Caco-2 (cell line): ENCODE measurements at regions not wholly inside any gene's neighbourhood (a gene's known extent, or its start where the extent isn't known, plus 50 kb on each side); places are given as distances from the start of the nearest gene placed in this dataset.

Source experiments
- BruUV-seq: library from RNA; stranded (reverse); fragments of 400-500 nt; replicated peaks from 2 replicates; lab custom pipeline; 2021; lab: Mats Ljungman, UMichigan
- CTCF ChIA-PET: fragments of 300-600 bp; sonication (Branson Sonifier 250); formaldehyde crosslinking; loops from one replicate; lab custom pipeline; 2022; ENCODE audit warnings: antibody characterized with exemption; lab: Charles Lee
- POLR2A ChIA-PET: fragments of 300-600 bp; sonication (Branson Sonifier 250); formaldehyde crosslinking; loops from one replicate; lab custom pipeline; 2022; ENCODE audit warnings: antibody characterized with exemption; lab: Charles Lee
- DNase-seq, 2 experiments: peaks; one replicate each; pipeline versions ENCODE4 v3.0.0 to v3.0.0-alpha.2; 2020 to 2022
- H3K27me3 ChIP-seq: replicated peaks from 2 replicates; pipeline ENCODE4 v1.6.0; 2011; ENCODE audit warnings: low read length; ENCODE audit not compliant: control insufficient read depth, insufficient read depth
- H3K36me3 ChIP-seq: 2 replicates; pipeline ENCODE4 v1.5.1; 2011; ENCODE audit warnings: low read length; ENCODE audit not compliant: control insufficient read depth, insufficient read depth
- H3K4me1 ChIP-seq: fragments of 250-450 bp; sonication (Bioruptor Pico); 2 replicates; pipeline ENCODE4 v1.5.1; 2020; ENCODE audit warnings: mild to moderate bottlenecking
- H3K4me3 ChIP-seq: 2 replicates; pipeline ENCODE4 v1.5.1; 2011; ENCODE audit warnings: low read depth, mild to moderate bottlenecking, control low read depth, low read length
- H3K9me3 ChIP-seq: fragments of 250-450 bp; sonication (Bioruptor Pico); 2 replicates; pipeline ENCODE4 v1.5.1; 2020; ENCODE audit warnings: mild to moderate bottlenecking, moderate library complexity
- H3K27ac Mint-ChIP-seq: one replicate; pipeline ENCODE4 v1.8.0; 2022; ENCODE audit warnings: mixed read lengths; ENCODE audit not compliant: unreplicated experiment
- H3K27me3 Mint-ChIP-seq: one replicate; pipeline ENCODE4 v1.8.0; 2022; ENCODE audit warnings: mixed read lengths; ENCODE audit not compliant: insufficient read depth, unreplicated experiment
- H3K36me3 Mint-ChIP-seq: one replicate; pipeline ENCODE4 v1.8.0; 2022; ENCODE audit warnings: mild to moderate bottlenecking, mixed read lengths; ENCODE audit not compliant: insufficient read depth, unreplicated experiment
- H3K4me1 Mint-ChIP-seq: one replicate; pipeline ENCODE4 v1.8.0; 2022; ENCODE audit warnings: low read depth, mixed read lengths; ENCODE audit not compliant: unreplicated experiment
- H3K4me3 Mint-ChIP-seq: one replicate; pipeline ENCODE4 v1.8.0; 2022; ENCODE audit warnings: mild to moderate bottlenecking, moderate library complexity, mixed read lengths; ENCODE audit not compliant: unreplicated experiment
- H3K9me3 Mint-ChIP-seq: one replicate; pipeline ENCODE4 v1.8.0; 2022; ENCODE audit warnings: mixed read lengths; ENCODE audit not compliant: unreplicated experiment
- intact Hi-C: fragments of 100-400 bp; cut with micrococcal nuclease; formaldehyde crosslinking; loops from one replicate; pipeline ENCODE4 v1.10.0; 2022; ENCODE audit not compliant: unreplicated experiment
- TF ChIP-seq, protein P1 (sequence below), 2 experiments: fragments of 200-600 bp in 1 of 2; IDR thresholded peaks; 1 replicate in 1 of 2; 2 replicates in 1 of 2; pipeline versions ENCODE4 v1.5.1 to v1.8.0; 2011 to 2022; ENCODE audit warnings: antibody characterized with exemption in 1 of 2, control low read depth in 1 of 2, inconsistent platforms in 1 of 2, low read depth in 1 of 2, low read length in 1 of 2, mild to moderate bottlenecking in 1 of 2, moderate library complexity in 1 of 2; ENCODE audit not compliant: insufficient read depth in 1 of 2, severe bottlenecking in 1 of 2, unreplicated experiment in 1 of 2

DNA sequence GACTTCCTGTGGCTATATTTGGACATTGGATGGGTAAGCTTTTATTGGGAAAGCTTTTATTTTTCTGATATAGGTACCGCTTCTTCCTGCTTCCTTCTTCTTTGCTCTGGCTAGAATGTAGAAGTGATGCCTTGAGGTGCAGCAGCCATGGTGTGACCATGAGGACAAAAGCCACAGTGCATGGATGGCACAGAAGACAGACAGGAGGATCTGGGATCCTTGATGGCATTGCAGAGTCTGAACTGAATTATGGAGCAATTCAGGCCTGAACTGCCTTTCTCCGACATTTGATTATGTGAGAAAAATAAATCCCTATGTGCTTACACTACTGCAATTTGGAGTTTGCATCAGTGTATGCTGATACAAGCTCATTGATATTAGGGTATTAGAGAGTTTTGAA is 191.3 kb upstream of the CRY1 start:
- intact Hi-C loops = no loop called here
- no TSS peak for BruUV-seq
- H3K27me3 Mint-ChIP-seq = peaks cover 15% of the 10 kb centered on the region
- TF ChIP-seq, protein P1, sequence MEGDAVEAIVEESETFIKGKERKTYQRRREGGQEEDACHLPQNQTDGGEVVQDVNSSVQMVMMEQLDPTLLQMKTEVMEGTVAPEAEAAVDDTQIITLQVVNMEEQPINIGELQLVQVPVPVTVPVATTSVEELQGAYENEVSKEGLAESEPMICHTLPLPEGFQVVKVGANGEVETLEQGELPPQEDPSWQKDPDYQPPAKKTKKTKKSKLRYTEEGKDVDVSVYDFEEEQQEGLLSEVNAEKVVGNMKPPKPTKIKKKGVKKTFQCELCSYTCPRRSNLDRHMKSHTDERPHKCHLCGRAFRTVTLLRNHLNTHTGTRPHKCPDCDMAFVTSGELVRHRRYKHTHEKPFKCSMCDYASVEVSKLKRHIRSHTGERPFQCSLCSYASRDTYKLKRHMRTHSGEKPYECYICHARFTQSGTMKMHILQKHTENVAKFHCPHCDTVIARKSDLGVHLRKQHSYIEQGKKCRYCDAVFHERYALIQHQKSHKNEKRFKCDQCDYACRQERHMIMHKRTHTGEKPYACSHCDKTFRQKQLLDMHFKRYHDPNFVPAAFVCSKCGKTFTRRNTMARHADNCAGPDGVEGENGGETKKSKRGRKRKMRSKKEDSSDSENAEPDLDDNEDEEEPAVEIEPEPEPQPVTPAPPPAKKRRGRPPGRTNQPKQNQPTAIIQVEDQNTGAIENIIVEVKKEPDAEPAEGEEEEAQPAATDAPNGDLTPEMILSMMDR (IDR thresholded peaks at IDR 0.05; ENCODE audit: insufficient read depth in 1 of 2, low read depth in 1 of 2, low read length in 1 of 2, severe bottlenecking in 1 of 2, unreplicated experiment in 1 of 2) = no peak
- no peak overlapping the region for H3K4me3 Mint-ChIP-seq
- H3K4me1 Mint-ChIP-seq = no peaks in the 10 kb centered on the region
- H3K36me3 Mint-ChIP-seq = no peaks in the 10 kb centered on the region
- H3K9me3 Mint-ChIP-seq = peaks cover 11% of the 10 kb centered on the region
- ChIA-PET CTCF (interaction anchor here (0.6 to 1.3 kb wide), 3 partner anchors 11 to 153 kb away, joined by 3 to 4 read pairs (median 3); no protein-coding TSS in a partner anchor), POLR2A (no interaction called here)
- no peaks in the 10 kb centered on the region for H3K9me3 ChIP-seq
- H3K27ac Mint-ChIP-seq = no peak overlapping the region
- no peaks in the 10 kb centered on the region; the same call in 1 of the 2 replicates for H3K27me3 ChIP-seq
- no peak for DNase-seq
- no peak overlapping the region for H3K4me3 ChIP-seq
- no peaks in the 10 kb centered on the region for H3K4me1 ChIP-seq
- no peaks in the 10 kb centered on the region for H3K36me3 ChIP-seq

DNA sequence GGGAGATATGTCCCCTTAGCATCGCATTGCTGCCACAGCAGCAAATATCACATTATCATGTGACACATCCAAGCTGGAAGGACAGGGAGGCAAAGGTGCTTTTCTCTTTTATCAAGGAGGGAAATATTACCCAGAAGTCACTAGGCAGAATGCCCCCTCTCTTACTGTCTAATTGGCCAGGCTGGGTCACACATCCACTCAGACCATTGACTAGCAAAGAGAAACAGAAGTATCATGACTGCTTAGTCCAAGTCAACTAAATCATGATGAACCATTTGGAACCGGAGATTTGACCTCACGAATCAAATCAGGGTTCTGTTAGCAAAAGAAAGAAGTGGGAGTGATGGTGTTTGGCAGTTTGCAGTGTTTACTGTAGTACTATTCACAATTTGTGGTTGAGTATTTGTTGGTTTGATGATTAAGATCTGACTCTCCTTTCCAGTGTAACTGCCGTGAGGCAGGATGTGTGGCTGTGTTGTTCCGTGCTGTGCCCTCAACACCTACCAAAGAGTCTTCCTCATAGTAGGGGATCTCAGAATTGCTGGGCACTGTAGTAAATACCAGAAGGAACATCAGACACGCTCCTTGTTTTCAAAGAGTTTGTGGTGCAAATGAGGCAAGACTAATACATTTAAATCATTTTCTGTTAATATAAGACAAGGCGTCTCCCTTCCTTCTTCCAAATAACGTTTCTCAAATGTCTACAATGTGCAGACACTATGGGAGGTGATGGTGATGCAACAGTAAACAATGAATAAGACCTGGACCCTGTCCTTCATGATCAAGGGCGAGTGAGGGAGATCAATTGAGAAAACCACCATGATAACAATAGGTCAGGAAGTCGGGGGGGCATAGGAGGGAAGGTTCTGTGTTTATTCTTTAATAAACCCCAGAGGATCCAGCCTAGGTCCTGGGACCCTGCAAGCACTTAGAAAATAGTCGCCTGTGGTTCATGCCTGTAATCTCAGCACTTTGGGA is 194.4 kb upstream of the CRY1 start:
- H3K36me3 ChIP-seq = no peaks in the 10 kb centered on the region
- no peaks in the 10 kb centered on the region for H3K4me1 ChIP-seq
- H3K4me3 Mint-ChIP-seq = no peak overlapping the region
- no peaks in the 10 kb centered on the region for H3K36me3 Mint-ChIP-seq
- H3K9me3 ChIP-seq = no peaks in the 10 kb centered on the region
- POLR2A ChIA-PET = no interaction called here
- BruUV-seq = no TSS peak
- intact Hi-C loops = no loop called here
- H3K9me3 Mint-ChIP-seq = peaks cover 11% of the 10 kb centered on the region
- H3K27ac Mint-ChIP-seq = no peak overlapping the region
- no peak overlapping the region for H3K4me3 ChIP-seq
- peaks cover 17% of the 10 kb centered on the region for H3K27me3 Mint-ChIP-seq
- H3K27me3 ChIP-seq = no peaks in the 10 kb centered on the region; the same call in none of the 2 replicates
- no peaks in the 10 kb centered on the region for H3K4me1 Mint-ChIP-seq
- no peak for DNase-seq
- TF ChIP-seq, protein P1 (IDR thresholded peaks at IDR 0.05; ENCODE audit: insufficient read depth in 1 of 2, low read depth in 1 of 2, low read length in 1 of 2, severe bottlenecking in 1 of 2, unreplicated experiment in 1 of 2) = no peak
- CTCF ChIA-PET = no interaction called here

DNA sequence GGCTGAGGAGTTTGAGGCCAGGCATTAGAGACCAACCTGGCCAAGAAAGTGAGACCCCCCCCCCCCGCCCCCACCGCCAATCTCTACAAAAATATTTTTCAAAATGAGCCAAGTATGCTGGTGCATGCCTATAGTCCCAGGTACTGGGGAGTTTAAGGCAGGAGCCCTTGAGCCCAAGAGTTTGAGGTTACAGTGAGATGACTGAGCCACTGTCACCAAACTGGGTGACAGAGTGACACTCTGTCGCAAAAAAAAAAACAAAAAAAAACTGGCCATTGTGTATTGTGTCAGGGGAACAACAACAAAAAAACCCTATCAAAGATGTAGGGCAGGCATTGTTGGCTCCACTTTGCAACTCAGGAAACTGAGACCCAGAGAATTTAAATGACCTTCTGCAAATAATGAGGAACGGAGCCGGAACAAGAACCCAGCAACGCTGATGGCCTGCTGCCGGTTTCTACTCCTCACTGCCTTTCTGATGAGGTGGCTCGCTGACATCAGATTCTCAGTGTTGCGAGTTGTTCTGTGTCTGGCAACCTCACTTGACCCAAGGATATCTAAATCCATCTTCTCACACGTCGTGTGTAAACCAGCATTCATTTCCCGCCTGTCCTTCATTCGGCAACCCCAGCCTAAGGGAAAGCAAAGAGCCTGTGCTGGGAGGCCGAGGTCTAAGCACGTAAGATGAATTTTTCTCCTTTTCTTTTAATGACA is 195.2 kb upstream of the CRY1 start:
- H3K36me3 Mint-ChIP-seq = no peaks in the 10 kb centered on the region
- DNase-seq = no peak
- H3K27ac Mint-ChIP-seq = no peak overlapping the region
- no TSS peak for BruUV-seq
- no peaks in the 10 kb centered on the region for H3K4me1 ChIP-seq
- H3K36me3 ChIP-seq = no peaks in the 10 kb centered on the region
- H3K9me3 Mint-ChIP-seq = peaks cover 5% of the 10 kb centered on the region
- TF ChIP-seq, protein P1 (IDR thresholded peaks at IDR 0.05; ENCODE audit: insufficient read depth in 1 of 2, low read depth in 1 of 2, low read length in 1 of 2, severe bottlenecking in 1 of 2, unreplicated experiment in 1 of 2) = no peak
- intact Hi-C loops = no loop called here
- no peaks in the 10 kb centered on the region; the same call in none of the 2 replicates for H3K27me3 ChIP-seq
- no peaks in the 10 kb centered on the region for H3K4me1 Mint-ChIP-seq
- ChIA-PET CTCF (no interaction called here), POLR2A (no interaction called here)
- H3K27me3 Mint-ChIP-seq = peaks cover 13% of the 10 kb centered on the region
- H3K4me3 Mint-ChIP-seq = no peak overlapping the region
- no peak overlapping the region for H3K4me3 ChIP-seq
- H3K9me3 ChIP-seq = no peaks in the 10 kb centered on the region
